HG02571 (cell line): ENCODE measurements at regions not wholly inside any gene's neighbourhood (a gene's known extent, or its start where the extent isn't known, plus 50 kb on each side); places are given as distances from the start of the nearest gene placed in this dataset.
"Not testable (repeated sequence)": the region's sequence is repeated elsewhere in the genome, so short reads cannot be mapped to it uniquely, and the experiment has no call there.

Experiments
- ATAC-seq: cut with Tn5 transposase; IDR thresholded peaks from one replicate; pipeline ENCODE4 v1.9.1; 2021; ENCODE audit warnings: mild to moderate bottlenecking, moderate library complexity; ENCODE audit not compliant: unreplicated experiment

DNA sequence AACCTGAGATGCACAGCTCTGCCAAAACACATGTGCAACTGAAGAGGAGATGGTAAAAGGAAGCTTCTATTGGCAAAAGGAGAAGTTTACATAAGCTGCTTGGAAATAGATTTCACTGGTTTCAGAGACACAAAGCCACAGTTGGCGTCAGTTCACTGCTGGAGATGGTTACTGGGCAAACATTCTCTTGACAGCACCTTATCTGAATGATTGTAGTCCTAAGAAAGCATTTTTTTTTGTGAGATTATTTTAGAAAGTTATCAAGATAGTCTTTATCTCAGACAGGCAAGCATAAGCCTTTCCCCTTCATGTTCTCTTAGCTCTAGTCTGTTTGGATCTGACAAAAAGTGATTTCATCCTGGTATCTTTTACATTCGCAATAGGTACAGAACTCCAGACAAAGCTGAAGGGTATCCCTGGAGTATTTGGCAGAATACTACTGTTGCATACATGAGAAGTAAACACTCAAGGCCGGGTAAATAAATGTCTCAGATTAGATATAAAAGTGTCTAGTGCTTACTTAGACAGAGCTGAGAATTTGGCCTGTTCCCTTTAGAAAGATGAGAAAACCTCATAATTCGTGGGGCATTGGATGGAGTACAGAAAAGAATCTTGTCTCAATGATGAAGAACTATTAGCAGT is 1668.0 kb upstream of the NUDT12 start:
- no peak for ATAC-seq

DNA sequence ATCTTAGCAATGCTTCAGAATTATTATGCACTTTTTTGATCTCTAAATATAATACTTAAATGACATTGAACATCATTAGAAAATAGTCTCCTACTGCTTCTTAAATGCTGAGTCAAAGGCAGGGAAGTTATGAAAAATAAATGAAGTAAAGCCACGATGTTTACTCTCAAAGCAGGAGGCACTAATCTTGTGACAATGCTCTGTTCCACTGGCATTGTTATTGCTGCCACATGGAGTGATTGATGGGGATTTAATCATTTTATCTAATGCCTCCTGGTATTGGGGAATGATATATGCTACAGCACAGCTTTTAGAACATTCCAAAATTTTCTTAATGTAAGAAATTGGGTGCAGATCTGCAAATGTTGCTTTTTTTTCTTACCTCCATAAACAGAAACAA is 1655.4 kb upstream of the NUDT12 start:
- no peak for ATAC-seq

DNA sequence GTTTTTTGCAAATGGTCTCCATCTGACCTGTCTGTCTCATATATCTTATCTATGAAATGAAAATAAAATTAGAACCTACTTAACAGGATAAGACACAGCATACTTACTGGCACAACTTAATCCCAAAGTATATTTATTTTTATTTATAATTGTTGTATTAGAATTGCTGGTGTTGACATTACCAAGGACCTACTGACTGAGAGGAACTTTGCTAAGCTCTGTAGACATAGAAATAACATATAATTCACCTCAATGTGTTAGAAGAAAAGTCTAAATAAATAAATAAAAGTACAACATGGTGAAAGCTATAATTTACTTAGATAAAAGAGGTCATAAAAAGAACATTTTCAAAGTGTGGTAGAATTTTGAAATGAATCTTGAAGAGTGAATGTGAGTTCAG is 1650.5 kb upstream of the NUDT12 start:
- no peak for ATAC-seq

DNA sequence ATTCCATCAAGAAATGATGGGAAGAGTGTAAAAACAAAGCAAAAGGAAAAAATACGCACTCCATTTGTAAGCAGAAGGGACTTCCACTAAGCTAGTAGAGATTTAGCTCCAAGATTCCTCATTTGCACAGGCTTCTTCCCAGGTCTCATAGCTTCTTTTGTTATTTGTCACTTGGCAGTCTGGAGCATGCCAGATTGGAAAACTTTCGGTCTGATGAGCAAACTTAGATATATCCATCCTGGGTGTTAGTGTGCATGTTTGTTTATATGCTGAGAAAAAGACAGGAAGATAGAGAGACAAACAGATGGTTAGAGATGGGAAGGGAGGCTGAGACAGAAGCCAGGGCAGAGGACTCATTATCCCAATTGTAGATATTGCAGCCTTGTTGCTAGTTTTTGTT is 1644.5 kb upstream of the NUDT12 start:
- ATAC-seq: no peak

DNA sequence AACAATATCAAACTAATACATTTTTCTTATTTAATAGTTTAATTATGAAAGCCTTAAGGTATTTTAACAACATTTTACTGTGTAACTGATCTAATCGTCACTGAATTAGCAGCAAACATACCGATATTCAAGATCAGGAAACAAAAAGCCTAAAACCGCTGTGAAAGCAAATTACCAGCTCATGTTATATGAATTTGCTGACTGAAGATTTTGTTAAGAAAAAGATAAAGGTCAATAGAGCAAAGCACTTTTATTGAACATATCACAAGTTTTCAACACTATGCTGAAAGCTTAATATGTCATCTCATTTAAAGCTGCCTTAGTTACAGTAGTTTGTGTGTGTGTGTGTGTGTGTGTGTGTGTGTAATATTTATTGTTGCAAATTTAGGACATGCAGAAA is 1634.9 kb upstream of the NUDT12 start:
- no peak for ATAC-seq

DNA sequence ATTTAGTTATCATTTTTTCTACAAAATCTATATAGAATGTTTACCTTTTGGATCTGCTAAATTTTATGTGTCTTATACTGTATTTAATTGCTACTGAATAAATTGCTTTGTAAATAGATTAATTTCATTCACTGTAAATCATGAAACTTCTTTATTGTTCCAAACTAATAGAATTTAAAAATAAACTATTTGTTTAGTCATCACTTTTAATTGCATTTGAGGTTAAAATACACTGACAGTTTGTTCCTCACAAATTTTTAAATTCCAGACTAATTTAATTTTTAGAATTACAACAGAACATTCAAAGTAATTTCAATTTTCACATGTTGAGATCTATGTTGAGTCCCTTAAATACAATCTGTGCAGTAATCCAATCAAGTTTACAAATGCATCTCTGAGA is 1633.2 kb upstream of the NUDT12 start:
- no peak for ATAC-seq

DNA sequence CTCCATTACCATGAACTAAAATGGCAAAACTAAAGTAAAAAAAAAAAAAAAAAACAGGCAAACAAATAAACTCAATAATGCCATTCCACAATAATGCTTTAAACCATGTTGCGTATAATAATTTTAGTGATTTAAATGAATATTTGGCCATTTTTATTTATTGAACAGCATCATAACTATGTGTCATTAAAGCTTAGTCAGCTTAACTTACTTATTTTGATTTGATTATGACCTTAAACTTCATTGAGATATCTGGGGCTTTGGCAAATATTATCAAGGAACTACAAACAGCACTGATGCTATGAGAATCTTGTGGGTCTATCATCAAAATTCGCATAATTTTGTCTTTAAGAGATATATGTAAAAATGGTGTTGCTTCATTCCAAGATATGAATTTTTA is 1610.3 kb upstream of the NUDT12 start:
- ATAC-seq: no peak

DNA sequence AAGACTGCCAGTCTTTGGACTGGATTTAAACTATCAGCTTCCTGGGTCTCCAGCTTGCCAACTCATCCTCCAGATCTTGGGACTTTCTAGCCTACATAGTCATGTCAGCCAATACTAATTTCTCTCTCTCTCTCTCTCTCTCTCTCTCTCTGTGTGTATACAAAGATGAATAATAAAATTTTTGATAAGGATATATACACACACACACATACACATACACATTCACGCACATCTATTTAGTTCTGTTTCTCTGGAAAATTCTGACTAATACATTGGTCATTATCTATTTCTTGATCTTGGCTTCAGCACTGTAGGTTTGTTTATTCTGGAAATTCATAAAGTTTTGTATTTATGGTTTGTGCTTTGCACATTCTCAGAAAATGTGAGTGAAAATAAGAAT is 1606.2 kb upstream of the NUDT12 start:
- ATAC-seq: no peak

DNA sequence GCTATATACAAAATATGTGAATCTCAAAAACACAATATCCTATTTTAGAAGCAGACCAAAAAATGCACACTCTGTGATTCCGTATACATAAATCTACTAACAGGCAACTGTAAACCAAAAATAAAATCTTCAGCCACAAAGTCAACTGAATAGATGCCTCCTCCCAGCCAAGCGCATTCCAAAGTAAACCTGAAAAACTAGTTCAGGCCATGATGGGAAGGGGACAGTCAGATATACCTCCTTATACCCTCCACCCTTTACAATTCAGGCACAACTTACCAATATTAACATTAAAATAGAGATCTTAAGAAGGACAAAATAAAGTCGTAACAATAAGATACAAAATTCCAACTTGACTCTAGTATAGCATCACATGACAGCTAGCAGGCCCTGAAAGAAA is 1604.5 kb upstream of the NUDT12 start:
- ATAC-seq: no peak

DNA sequence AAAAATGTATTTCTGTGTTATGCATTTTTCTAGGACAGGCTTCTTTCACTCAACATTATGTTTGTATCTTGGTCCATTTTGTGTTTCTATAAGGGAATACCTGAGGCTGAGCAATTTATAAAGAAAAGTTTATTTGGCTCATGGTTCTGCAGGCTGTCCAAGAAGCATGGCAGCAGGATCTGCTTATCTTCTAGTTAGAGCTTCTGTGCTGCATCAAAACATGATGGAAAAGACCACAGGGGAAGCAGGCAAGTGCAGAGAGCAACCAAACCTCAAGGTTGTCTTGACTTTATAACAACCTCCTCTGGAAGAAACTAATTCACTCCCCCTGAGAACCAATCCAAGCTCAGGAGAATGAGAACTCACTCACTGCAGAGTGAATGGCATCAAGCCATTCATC is 1601.0 kb upstream of the NUDT12 start:
- no peak for ATAC-seq

DNA sequence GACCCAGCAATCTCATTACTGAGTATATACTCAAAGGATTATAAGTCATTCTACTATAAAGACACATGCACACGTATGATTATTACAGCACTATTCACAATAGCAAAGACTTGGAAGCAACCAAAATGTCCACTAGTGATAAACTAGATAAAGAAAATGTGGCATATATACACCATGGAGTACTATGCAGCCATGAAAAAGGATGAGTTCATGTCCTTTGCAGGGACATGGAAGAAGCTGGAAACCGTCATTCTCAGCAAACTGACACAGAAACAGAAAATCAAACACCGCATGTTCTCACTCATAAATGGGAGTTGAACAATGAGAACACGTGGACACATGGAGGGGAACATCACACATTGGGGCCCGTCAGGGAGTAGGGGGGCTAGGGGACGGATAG is 1600.0 kb upstream of the NUDT12 start:
- ATAC-seq: not testable (repeated sequence)

DNA sequence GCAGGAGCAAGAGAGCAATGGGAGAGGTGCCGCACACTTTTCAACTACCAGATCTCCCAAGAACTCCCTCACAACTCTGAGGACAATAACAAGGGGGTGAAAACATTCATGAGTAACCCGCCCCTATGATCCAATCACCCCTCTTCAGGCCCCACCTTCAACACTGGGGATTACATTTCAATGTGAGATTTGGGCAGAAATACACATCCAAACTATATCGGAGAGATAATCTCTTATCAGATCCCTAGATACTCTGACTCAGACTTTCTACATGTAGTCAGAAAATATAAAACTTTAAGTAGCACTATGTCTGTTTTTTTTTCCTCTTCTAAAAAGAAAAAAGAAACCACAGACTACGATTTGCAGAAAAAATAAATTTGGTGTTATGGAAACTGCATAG is 1595.9 kb upstream of the NUDT12 start:
- no peak for ATAC-seq

DNA sequence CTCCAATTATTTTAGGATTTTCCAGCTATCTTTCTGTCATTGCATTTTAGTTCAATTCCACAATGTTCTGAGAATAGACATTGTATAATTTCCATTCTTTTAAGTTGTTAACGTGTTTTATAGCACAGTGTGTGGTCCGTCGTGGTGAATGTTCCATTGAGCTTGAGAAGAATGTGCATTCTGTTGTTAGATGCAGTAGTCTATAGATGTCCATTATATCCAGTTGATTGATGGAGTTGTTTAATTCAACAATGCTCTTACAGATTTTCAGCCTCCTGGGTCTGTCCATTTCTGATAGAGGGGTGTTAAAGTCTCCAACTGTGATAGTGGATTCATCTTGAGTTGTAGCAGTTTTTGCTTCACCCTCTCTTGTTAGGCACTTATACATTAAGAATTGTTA is 1587.7 kb upstream of the NUDT12 start:
- no peak for ATAC-seq

DNA sequence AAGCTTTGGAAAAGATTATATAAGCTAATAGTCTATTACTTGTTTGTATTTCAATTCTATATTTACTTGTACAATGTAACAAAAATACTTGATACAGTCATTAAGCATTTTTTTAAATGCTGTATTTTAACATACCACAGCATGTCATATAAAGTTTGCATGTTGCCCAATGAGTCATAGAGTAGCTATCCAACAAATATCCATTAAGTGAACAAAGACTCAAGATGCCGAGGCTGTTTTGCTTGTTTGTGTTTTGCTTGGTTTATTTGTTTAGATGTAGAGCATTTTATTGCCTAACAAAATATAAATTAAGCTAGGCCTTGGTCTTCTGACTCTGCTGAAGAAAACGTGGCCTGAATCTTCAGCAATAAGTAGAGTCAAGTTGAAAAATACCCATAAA is 1584.3 kb upstream of the NUDT12 start:
- no peak for ATAC-seq

DNA sequence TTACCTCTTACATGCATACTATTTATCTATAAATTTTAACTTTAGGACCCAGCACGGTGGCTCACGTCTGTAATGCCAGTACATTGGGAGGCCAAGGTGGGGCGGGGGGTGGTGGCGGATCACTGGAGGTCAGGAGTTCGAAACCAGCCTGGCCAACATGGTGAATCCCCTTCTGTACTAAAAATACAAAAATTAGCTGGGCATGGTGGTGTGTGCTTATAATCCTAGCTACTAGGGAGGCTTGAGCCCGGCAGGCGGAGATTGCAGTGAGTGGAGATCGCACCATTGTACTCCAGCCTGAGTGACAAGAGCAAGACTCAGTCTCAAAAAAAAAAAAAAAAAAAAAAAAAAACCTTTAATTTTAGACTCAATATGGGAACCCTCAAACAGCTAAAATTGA is 1582.6 kb upstream of the NUDT12 start:
- ATAC-seq: no peak

DNA sequence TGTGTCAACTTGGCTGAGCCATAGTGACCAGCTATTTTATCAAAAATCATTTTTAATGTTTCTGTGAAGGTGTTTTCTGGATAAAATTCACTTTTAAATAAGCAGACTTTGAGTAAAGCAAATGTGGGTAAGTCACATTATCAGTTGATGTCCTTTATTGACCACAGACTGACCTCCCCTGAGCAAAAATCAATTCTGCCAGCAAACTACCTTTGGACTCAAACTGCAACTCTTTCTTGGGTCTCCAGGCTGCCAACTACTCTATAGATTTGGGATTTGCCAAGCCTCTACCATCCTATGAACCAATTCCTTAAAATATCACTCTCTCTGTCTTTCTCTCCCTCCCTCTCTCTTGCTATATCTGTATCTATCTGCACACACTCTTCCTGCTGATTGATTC is 1571.7 kb upstream of the NUDT12 start:
- ATAC-seq: no peak

DNA sequence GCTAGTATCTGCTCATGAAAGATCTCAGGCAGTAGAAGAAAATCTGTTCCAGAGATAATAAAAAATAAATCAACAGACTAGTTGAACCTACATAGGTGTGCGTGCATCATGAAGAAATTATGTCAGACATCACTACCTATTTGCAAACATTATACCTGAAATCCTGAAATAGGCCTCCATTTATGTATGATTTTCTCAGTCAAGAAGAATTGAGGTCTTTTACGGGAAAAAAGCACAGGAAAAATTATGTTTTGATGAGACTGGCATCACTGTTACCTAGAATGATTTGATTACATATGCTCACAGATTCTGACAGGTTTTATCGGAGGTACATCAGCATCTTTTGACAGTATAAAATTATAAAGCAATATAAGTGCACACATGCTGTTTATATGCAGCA is 1570.5 kb upstream of the NUDT12 start:
- no peak for ATAC-seq

DNA sequence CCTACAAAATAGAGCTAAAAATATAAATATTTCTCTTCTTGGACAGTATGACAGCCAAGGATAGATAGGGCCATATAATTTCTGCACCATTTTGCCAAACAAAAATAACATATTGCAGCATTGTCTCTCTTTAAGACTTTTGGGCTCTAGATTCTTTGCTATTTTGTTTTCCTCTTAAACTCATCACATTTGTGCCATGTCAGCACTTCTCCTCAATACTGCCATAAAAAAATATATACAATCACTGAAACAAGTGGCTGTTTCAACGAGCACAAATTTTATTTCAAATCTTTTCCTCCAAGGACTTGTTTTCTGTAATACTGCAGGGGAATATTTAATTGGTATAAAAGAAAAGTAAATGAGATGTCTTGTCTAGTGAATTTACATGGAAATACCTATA is 1570.0 kb upstream of the NUDT12 start:
- ATAC-seq: no peak

DNA sequence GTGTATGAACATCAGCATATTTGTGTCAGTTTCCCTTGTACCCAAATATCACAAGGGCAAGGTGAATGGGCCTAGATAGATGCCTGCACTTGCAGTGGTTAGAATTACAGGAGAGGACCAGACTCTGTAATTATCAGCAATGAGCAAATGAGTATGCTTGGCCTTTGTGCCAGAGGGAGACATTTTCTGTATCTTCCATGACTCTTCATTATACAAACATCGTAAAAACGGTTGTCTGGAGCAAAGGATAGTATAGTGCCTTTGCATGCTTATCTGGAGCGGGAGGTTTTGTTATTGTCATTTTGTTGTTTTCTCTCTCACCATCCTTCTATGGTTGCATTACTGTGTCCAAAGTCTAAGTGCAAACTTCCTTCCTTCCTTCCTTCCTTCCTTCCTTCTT is 1568.5 kb upstream of the NUDT12 start:
- no peak for ATAC-seq

DNA sequence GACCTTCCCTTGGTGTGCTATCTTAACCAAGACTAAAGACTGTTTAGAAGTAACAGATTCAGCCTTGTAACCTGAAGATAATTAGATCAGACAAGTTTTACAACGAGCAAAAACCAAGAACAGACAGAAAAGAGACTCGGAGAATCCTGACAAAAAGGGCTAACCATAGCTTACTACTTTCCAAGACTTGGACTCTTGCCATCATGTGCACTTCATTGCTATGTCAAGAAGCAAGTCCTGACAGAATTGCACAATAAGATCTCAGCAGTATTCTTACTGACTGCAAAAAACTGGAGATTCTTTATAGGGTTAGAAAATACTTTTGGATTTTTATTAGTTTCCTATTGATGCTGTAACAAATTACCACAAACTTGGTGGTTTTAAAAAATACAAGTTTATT is 1539.0 kb upstream of the NUDT12 start:
- ATAC-seq: no peak

DNA sequence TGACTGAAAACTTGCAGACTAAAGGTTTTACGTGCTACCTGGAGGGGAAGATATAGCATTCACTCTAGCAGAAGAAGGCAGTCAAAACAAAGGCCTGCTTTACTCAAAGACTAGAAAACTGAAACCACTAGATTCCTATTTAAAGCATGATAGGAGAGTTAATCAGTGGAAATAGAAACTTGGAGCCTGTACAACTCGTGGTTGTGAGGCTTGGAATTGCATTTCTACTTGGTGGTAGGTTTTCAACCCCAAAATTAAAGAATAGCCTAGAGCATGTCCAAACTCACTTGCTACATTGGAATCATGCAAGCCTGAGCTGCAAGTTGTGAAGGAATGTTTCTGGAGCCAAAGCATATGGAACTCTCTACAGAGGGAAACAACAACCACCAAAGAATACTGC is 1526.4 kb upstream of the NUDT12 start:
- no peak for ATAC-seq

DNA sequence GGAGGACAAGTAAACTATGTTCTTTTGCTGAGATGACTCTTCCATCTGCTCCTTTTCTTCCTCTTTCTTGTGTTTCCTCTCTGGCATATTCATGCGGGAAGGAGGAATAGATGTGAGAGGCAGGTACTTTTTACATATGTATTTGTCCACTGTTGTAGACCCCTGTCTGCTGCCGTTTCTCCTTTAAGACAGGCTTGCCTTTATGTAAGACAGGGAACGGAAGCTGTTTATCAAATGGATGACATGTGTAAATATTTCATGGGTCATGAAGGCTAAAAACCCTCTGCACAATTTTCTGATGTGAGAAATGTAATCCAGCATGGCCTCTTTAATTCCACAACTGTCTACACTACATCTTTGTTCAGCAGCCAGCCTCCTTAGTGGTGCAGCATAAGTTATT is 1525.5 kb upstream of the NUDT12 start:
- ATAC-seq: no peak

DNA sequence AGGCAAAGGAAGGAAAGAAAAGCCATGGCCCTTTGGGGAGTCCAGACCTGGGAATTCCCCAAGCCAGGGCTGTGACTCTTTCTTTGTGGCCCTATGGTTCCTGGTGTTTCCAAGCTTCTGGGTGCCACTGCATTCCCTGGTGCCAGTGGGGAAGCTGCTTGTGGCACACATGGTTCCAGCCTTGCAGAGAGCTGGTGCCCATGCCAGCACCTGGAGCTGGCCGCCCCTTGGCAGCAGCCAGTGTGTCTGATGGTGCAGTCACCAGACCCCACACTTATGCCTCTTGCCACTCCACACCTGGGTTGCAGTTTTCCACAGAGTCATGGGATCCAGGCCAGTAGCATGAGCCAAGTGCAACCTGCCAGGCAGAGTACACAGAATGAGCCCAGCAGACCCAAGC is 1495.3 kb upstream of the NUDT12 start:
- ATAC-seq: no peak

DNA sequence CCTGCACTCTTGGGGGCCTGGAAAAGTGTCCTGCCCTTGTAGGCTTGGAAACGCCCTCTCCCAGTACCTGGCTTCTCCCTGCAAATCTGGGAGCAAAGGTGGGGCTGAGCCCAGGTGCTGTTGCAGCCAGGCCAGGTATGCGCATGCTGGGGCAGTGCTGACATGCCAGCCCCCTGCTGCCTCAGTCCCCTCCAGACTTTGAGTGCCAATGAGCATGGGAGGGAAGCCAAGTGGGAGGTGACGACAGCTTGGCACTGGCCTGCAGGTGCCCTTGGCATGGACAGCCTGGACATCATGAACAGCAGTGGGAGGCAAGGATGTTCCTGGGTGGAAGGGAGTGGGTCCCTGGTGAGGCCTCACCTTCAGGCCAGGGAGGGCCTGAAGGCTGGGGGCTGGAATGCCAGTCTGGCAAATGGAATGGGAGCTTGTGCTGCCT is 1494.4 kb upstream of the NUDT12 start:
- ATAC-seq: no peak
